ENCODE measurements at regions not wholly inside any gene's neighbourhood (a gene's known extent, or its start where the extent isn't known, plus 50 kb on each side); places are given as distances from the start of the nearest gene placed in this dataset.

DNA sequence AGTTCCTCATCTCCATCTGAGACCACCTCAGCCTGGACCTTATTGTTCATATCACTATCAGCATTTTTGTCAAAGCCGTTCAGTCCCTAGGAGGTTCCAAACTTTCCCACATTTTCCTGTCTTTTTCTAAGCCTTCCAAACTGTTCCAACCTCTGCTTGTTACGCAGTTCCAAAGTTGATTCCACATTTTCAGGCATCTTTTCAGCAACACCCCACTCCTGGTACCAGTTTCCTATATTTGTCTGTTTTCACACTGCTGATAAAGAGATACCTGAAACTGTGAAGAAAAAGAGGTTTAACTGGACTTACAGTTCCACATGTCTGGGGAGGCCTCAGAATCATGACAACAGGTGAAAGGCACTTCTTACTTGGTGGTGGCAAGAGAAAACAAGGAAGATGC is 622.1 kb downstream of the MAT2B start:
- no peaks in the 10 kb centered on the region for H3K9me1 ChIP-seq (ENCODE audit: control insufficient read depth, extremely low read depth, insufficient read depth, low read length)
- FAIRE-seq, result no peak
- dilution Hi-C loops (cut with MboI; ENCODE audit: extremely low pct_ligation_motif_present, low sequenced_read_pairs), result no loop called here

DNA sequence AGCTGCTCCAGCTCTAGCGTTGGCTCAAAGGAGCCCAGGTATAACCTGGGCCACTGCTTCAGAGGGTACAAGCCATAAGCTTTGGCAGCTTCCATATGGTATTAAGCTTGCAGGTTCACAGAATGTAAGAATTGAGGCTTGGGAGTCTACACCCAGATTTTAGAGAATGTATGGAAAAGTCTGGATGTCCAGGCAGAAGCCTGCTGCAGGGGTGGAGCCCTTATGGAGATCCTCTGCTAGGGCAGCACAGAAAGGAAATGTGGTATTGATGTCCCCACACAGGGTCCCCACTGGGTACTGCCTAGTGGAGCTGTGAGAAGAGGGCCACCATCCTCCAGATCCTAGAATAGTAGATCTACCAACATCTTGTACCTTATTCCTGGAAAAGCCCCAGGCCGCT is 626.9 kb downstream of the MAT2B start:
- Histone ChIP-seq H2AFZ (ENCODE audit: control insufficient read depth, low read length) (no peak overlapping the region), H4K20me1 (ENCODE audit: control insufficient read depth, extremely low read depth, insufficient read depth, low read length) (no peaks in the 10 kb centered on the region), H3K4me3 (ENCODE audit: control insufficient read depth in 2 of 3, extremely low read depth in 1 of 3, insufficient read depth in 2 of 3, low read depth in 1 of 3, low read length in 3 of 3) (no peak overlapping the region), H3K36me3 (ENCODE audit: control insufficient read depth in 2 of 2, extremely low read depth in 1 of 2, insufficient read depth in 2 of 2, low read length in 2 of 2) (no peaks in the 10 kb centered on the region), H3K27me3 (ENCODE audit: control insufficient read depth, extremely low read depth, insufficient read depth, low read length) (no peaks in the 10 kb centered on the region), H3K9me1 (ENCODE audit: control insufficient read depth, extremely low read depth, insufficient read depth, low read length) (no peaks in the 10 kb centered on the region), H3K9ac (ENCODE audit: control insufficient read depth, extremely low read depth, insufficient read depth, low read length) (no peak overlapping the region), H3K4me1 (ENCODE audit: control insufficient read depth, extremely low read depth, insufficient read depth, low read length) (no peaks in the 10 kb centered on the region), H3K27ac (ENCODE audit: control insufficient read depth, insufficient read depth, low read length) (no peak overlapping the region), H3K9me3 (ENCODE audit: control insufficient read depth, low read depth, low read length) (no peaks in the 10 kb centered on the region), H3K79me2 (ENCODE audit: control insufficient read depth, insufficient read depth, low read length) (no peaks in the 10 kb centered on the region), H3K4me2 (ENCODE audit: control insufficient read depth, extremely low read depth, insufficient read depth, low read depth, low read length) (no peak overlapping the region)
- no peak for DNase-seq (ENCODE audit: low read depth, low spot score)
- no peak for FAIRE-seq
- TF ChIP-seq EZH2 (IDR thresholded peaks at IDR 0.05; ENCODE audit: low read length), result no peak
- TF ChIP-seq, protein P1, sequence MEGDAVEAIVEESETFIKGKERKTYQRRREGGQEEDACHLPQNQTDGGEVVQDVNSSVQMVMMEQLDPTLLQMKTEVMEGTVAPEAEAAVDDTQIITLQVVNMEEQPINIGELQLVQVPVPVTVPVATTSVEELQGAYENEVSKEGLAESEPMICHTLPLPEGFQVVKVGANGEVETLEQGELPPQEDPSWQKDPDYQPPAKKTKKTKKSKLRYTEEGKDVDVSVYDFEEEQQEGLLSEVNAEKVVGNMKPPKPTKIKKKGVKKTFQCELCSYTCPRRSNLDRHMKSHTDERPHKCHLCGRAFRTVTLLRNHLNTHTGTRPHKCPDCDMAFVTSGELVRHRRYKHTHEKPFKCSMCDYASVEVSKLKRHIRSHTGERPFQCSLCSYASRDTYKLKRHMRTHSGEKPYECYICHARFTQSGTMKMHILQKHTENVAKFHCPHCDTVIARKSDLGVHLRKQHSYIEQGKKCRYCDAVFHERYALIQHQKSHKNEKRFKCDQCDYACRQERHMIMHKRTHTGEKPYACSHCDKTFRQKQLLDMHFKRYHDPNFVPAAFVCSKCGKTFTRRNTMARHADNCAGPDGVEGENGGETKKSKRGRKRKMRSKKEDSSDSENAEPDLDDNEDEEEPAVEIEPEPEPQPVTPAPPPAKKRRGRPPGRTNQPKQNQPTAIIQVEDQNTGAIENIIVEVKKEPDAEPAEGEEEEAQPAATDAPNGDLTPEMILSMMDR (optimal IDR thresholded peaks at IDR 0.05 in 1 of 3, IDR thresholded peaks at IDR 0.05 in 1 of 3, conservative IDR thresholded peaks at IDR 0.05 in 1 of 3; ENCODE audit: extremely low read depth in 1 of 3, insufficient read depth in 2 of 3, low read length in 3 of 3), result no peak
- dilution Hi-C loops (cut with MboI; ENCODE audit: extremely low pct_ligation_motif_present, low sequenced_read_pairs), result no loop called here

More for the DNA sequence above, 622.1 kb downstream of the MAT2B start:
- Histone ChIP-seq H4K20me1 (ENCODE audit: control insufficient read depth, extremely low read depth, insufficient read depth, low read length) (no peaks in the 10 kb centered on the region), H3K4me1 (ENCODE audit: control insufficient read depth, extremely low read depth, insufficient read depth, low read length) (no peaks in the 10 kb centered on the region), H3K4me2 (ENCODE audit: control insufficient read depth, extremely low read depth, insufficient read depth, low read depth, low read length) (no peak overlapping the region), H2AFZ (ENCODE audit: control insufficient read depth, low read length) (no peak overlapping the region), H3K9ac (ENCODE audit: control insufficient read depth, extremely low read depth, insufficient read depth, low read length) (no peak overlapping the region), H3K27me3 (ENCODE audit: control insufficient read depth, extremely low read depth, insufficient read depth, low read length) (no peaks in the 10 kb centered on the region), H3K9me3 (ENCODE audit: control insufficient read depth, low read depth, low read length) (no peaks in the 10 kb centered on the region), H3K27ac (ENCODE audit: control insufficient read depth, insufficient read depth, low read length) (no peak overlapping the region), H3K79me2 (ENCODE audit: control insufficient read depth, insufficient read depth, low read length) (no peaks in the 10 kb centered on the region), H3K36me3 (ENCODE audit: control insufficient read depth in 2 of 2, extremely low read depth in 1 of 2, insufficient read depth in 2 of 2, low read length in 2 of 2) (no peaks in the 10 kb centered on the region), H3K4me3 (ENCODE audit: control insufficient read depth in 2 of 3, extremely low read depth in 1 of 3, insufficient read depth in 2 of 3, low read depth in 1 of 3, low read length in 3 of 3) (no peak overlapping the region)
- no peak for DNase-seq (ENCODE audit: low read depth, low spot score)
- no peak for TF ChIP-seq EZH2 (IDR thresholded peaks at IDR 0.05; ENCODE audit: low read length)
- TF ChIP-seq, protein P1 (optimal IDR thresholded peaks at IDR 0.05 in 1 of 3, IDR thresholded peaks at IDR 0.05 in 1 of 3, conservative IDR thresholded peaks at IDR 0.05 in 1 of 3; ENCODE audit: extremely low read depth in 1 of 3, insufficient read depth in 2 of 3, low read length in 3 of 3), result no peak

Measured in keratinocyte (primary cell).